HFF-Myc (cell line): ENCODE measurements at regions not wholly inside any gene's neighbourhood (a gene's known extent, or its start where the extent isn't known, plus 50 kb on each side); places are given as distances from the start of the nearest gene placed in this dataset.

Experiments
- DNase-seq: peaks from one replicate; pipeline ENCODE4 v3.0.0-alpha.2; 2011; ENCODE audit warnings: low read depth; ENCODE audit errors: extremely low read depth
- H3K4me3 ChIP-seq: replicated peaks from 2 replicates; pipeline ENCODE4 v1.5.1; 2011; ENCODE audit warnings: low read depth, mild to moderate bottlenecking, control low read depth, low read length
- TF ChIP-seq, protein P1 (sequence below): IDR thresholded peaks from 2 replicates; pipeline ENCODE4 v1.5.1; 2012; ENCODE audit warnings: mild to moderate bottlenecking, low read depth, low read length, control low read depth; ENCODE audit errors: missing control alignments

DNA sequence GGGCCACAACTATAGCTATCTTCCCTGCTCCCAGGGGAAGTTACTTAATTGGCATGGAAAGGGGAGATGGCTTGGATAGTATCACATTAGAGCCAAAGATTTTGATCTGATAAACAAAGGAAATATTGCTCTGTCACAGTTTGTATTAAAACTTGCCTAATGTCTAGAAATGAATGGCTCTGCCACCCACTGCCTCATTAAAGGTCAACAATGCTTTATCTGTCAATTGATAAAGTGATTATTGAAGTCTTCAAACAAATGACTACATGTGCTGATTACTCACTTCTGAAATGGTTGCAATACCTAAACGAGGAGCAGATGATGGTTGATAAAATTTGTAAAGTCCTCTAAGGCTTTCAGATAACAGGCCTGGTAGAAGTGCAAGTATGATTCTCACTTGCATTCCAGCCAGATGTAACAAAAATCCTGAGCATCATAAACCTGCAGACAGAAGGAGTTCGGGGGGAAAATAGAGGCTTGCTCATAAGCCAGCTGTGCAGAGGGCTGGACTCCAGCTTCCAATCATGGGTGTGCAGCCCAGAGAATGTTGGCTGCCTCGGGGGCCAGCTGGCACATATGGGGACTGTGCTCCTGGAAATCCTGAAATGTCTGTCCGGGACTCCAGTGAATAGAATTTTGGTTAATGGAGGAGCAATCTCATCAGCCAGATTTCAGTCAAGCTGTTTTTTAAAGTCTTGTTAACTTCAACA, 200.5 kb upstream of the SLC27A6 start:
- no peak for DNase-seq
- TF ChIP-seq, protein P1, sequence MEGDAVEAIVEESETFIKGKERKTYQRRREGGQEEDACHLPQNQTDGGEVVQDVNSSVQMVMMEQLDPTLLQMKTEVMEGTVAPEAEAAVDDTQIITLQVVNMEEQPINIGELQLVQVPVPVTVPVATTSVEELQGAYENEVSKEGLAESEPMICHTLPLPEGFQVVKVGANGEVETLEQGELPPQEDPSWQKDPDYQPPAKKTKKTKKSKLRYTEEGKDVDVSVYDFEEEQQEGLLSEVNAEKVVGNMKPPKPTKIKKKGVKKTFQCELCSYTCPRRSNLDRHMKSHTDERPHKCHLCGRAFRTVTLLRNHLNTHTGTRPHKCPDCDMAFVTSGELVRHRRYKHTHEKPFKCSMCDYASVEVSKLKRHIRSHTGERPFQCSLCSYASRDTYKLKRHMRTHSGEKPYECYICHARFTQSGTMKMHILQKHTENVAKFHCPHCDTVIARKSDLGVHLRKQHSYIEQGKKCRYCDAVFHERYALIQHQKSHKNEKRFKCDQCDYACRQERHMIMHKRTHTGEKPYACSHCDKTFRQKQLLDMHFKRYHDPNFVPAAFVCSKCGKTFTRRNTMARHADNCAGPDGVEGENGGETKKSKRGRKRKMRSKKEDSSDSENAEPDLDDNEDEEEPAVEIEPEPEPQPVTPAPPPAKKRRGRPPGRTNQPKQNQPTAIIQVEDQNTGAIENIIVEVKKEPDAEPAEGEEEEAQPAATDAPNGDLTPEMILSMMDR = no peak
- H3K4me3 ChIP-seq = no peak overlapping the region

DNA sequence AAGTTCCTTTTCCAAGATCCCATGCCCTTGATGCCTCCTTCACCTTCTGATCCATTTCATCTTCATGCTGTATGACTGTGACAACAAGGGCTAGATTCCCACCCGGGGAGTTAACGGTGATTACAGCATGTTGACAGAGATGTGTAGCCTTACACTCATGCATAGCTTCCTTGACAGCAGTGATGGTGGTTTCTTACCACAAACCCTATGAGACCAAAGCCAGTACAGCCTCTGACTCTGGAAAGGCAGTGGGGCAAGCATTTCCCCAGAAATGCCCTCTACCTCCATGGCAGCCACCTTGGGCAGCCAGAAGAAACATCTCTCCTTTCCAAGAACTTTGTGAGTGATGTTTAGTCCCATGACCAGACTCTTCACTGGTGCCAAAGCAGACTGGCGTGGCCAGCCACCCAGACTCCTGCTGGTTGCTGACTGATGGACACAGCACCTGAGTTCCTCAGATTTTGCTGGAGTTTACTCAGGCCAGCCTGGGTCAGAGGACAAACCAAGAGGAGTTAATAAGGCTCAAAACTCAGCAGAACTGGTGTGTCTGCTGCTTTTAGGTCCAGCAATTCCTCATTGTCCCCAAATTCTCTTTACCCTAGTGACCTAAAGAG, 199.7 kb upstream of the SLC27A6 start:
- no peak for DNase-seq
- H3K4me3 ChIP-seq = no peak overlapping the region
- TF ChIP-seq, protein P1 = no peak

DNA sequence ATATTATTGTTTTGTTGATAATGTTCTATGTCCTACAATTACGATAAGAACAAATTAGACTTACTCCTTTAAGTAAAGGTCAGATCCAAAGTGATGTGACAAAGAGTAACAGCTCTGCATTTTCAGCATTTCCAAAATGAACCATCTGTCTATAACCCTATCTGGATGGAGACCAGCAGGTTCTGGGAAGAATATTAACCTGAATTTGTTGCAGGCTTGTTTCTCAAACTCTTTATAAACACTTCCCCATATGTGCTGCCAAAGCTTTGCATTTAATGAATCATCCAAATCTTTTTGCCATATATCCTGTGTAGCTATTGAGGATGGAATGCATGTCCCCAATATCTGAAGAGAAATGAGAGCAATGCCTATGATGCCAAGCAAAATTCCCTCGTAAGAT, 198.9 kb upstream of the SLC27A6 start:
- H3K4me3 ChIP-seq = no peak overlapping the region
- no peak for DNase-seq
- TF ChIP-seq, protein P1 = no peak

DNA sequence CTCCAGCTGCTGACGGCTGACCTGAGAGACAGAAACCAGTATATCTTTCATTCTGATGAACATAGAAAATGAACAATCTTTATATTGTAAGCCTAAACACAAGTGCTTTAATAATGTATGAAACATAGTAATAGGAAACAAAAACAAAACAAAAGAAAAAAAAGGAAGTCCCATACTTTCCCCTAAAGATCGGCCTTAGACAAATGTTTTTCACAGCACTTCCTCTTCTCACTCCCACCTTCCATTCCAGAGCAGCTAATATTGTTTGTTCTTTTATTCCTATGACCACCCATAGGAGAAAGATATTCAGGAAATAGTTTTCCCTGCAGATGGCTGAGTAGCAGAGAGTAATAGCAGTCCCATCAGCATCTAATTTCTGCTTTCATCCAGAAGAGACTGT, 194.4 kb upstream of the SLC27A6 start:
- TF ChIP-seq, protein P1 = no peak
- DNase-seq = no peak
- H3K4me3 ChIP-seq = no peak overlapping the region

DNA sequence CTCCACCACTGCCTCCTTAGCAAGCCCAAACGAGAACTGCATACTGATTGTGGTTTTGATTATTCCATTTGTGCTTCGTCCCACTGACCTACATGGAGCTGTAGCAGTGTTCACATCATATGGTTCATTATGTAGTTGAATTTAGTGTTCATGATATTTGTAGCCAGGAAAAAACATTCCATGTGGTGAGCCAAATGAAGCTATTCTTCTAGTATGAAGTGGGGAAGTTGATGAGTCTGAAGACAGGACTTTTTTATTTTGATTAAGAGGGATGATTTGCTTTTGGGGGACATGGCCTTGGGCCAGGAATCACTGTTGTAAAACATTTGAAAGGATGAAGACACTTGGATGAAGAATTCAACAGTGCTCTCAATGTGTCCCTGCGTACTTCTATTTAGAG, 192.9 kb upstream of the SLC27A6 start:
- TF ChIP-seq, protein P1 = no peak
- no peak overlapping the region for H3K4me3 ChIP-seq
- DNase-seq = no peak

DNA sequence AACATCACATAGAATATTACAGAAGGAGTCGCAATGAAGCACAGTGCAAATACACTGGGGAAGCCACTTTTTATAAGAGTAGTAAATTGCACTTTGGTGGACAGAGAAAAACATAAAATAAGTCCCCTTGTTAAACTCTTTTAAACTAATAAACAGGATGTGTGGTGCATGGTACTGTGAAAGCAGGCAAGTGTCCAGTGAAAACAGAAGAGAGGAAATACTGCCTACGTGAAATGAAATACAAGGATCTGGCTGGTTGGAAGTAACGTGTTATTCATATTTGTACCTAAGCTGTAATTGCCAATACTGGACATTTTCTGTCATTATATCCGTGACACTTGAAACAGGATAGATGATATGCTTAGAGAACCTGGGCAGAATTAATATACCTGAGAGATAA, 191.9 kb upstream of the SLC27A6 start:
- no peak for DNase-seq
- TF ChIP-seq, protein P1 = no peak

More for the DNA sequence above, 191.9 kb upstream of the SLC27A6 start:
- H3K4me3 ChIP-seq = no peak overlapping the region
